A204.1 (cell line): ENCODE measurements at regions not wholly inside any gene's neighbourhood (a gene's known extent, or its start where the extent isn't known, plus 50 kb on each side); places are given as distances from the start of the nearest gene placed in this dataset.
A peak's percentile ranks its signal among the peaks of the same experiment; 100 is the strongest.
"Not testable (repeated sequence)": the region's sequence is repeated elsewhere in the genome, so short reads cannot be mapped to it uniquely, and the experiment has no call there.

Experiments
- FAIRE-seq: peaks from 2 replicates; lab custom pipeline; 2012; peaks lifted over from hg19 to GRCh38; lab: Jason Lieb, UNC

DNA sequence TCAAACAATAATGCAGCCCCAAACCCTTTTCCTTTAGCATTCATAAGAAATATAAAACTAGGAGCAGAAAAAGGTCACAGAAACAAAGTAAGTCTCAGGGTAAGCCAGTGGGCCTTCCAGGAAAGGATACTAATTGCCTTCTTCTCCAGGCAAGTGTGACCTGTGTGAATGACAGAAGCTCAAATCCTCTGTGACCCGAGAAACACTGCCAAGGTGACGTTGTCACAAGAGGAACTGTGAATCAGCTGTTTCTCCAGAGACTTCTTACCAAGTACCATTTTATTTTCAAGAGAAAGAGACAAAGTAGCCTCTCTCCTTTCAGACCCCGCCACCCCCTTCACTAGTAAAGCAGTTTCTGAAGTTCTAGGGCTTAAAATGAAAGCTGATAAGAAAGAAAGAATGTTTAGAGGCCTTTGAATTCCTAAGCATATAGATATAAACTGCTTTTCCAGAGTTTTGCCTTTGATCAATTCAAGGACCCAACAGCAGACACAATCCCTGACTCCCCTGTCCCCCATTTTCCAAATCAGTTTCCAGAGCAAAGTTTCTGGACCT is 155.6 kb downstream of the NUF2 start:
- no peak for FAIRE-seq

DNA sequence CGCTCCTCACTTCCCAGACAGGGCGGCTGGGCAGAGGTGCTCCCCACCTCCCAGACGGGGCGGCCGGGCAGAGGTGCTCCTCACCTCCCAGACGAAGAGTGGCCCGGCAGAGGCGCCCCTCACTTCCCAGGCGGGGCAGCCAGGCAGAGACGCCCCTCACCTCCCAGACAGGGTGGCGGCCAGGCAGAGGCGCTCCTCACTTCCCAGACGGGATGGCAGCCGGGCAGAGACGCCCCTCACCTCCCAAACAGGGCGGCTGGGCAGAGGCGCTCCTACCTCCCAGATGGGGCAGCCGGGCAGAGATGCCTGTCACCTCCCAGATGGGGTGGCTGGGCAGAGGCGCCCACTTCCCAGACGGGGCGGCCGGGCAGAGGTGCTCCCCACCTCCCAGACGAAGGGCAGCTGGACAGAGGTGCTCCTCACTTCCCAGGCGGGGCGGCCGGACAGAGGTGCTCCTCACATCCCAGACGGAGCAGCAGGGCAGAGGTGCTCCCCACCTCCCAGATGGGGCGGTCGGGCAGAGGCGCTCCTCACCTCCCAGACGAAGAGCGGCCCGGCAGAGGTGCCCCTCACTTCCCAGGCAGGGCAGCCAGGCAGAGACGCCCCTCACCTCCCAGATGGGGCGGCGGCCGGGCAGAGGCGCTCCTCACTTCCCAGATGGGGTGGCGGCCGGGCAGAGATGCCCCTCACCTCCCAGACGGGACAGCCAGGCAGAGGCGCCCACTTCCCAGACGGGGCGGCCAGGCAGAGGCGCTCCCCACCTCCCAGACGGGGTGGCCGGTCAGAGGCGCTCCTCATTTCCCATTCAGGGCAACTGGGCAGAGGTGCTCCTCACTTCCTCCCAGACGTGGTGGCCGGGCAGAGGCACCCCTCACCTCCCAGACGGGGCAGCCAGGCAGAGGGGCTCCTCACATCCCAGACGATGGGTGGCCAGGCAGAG is 176.9 kb downstream of the NUF2 start:
- not testable (repeated sequence) for FAIRE-seq

DNA sequence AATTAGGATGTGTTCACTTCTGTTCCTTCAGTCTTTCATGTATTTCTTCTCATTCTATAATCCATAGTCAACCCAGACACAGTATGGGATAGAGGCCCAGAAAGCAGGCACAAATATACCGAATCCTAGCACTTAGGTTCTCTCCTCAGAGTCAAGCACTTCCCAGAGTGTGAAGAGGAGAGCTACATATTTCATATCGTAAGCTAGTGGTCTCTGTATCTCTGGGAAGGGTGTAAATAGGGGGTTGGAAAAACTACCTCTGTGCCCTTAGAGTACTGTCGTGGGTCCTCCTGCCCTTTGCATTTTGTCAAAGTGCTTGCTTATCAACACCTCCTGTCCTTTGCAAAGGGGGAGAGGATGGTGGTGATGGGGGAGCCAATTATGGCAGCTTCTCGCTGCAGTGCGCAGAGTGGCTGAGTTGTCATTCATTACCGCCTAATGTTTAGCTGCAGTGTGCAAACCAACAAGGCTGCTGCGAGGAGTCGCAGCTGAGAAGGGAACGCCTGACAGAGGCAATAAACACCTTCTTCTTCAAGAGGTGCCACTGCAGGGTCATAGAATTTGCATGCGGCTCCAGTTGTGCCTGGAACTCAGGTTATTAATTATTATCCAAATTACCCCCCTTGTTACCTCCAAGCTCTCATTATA is 182.7 kb downstream of the NUF2 start:
- no peak for FAIRE-seq

DNA sequence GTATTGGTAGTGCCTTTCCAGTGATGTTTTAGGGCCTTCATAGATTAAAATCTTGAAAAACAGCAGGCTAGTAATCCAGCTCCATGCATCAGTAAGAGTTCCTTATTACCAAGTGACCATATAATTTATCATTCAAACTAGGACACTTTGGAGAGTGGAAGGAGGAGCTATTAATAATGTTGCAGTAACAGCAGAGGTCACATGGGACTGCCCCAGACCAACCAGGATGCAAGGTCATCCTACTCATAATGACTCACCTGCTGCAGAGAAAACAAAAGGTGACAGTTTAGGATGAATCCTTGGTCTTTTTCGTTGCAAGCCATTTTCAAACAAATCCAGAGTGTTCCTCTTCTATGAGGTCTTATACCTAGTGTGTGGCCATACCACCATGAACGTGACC is 187.4 kb downstream of the NUF2 start:
- no peak for FAIRE-seq

DNA sequence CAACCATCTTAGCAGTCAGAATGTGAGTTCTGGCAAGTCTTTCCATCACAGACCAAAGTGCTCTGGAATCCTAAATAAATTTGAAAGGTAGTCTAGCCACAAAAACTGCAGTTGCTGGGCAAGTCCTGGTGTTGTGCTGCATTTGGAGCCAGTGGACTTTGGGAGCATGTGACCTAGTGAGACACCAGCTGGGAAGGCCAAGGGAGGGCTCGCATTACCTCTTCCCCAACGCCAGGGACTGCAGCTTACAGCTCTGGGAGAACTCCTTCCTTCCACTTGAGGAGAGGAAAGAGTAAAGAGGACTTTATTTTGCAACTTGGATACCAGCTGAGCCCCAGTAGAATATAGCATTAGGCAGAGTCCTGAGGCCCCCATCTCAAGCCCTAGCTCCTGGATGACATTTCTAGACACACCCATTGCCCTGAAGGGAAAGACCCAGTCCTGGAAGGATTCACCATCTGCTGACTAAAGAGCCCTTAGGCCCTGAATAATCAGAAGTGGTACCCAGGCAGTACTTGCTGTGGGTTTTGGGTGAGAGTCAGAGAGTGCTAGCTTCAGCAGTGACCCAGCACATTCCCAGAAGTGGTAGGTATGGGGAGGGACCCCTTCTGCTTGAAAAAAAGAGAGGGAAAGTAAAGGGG is 190.7 kb downstream of the NUF2 start:
- no peak for FAIRE-seq

DNA sequence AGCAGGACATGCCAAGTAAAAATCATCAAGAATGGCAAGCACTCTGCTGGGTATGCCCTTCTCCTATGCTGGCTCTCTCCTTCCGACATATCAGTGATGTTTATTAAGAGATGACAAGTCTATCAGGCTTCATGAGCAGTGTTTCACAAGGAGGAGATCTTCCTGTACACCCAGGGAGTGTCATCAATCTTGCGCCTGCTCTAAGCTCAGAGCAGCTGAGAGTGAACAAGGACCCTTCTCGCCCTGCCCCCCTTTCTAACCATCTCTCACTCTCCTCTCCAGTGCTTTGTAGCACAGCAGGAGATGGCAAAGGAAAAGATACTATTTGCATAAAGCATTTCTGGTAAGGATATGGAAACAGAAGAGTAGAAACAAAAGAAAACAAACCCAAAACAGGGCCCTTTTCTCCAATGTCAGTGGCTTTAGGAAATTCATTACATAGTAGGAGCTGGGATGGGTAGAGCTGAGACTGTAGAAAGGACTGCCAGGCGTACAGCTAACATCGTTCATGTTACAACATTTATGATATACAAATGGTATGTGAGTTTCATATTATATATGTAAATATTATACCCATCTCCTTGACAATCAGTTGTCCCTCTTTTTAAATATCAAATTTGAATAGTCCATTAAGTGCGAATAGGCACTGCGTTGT is 201.7 kb downstream of the NUF2 start:
- no peak for FAIRE-seq

DNA sequence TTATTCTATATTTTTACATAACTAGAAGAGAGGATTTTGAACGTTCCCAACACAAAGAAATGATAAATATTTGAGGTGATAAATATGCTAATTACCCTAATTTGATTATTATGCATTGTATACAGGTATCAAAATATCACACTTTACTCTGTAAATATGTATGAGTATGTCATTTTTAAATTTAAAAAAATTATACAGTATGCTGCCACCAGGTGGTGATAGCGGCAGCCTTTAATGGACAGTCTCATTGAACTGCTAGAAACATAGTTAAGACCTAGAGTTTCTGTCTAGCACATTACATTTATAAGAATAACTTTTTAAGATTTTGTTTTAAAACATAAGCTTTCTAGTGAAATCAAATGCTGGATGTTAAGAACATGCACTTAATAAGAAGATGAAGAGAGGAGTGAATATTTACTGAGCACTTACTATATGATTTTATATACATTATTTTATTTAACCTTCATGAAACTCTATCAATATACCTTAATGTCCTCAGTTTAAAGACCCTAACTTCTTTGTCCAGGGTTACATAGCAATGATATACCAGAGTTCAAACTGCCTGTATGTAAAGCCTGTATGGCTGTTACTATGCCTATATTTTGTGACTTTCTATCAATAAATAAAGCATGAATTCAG is 207.1 kb downstream of the NUF2 start:
- peak; percentile 98 for FAIRE-seq

DNA sequence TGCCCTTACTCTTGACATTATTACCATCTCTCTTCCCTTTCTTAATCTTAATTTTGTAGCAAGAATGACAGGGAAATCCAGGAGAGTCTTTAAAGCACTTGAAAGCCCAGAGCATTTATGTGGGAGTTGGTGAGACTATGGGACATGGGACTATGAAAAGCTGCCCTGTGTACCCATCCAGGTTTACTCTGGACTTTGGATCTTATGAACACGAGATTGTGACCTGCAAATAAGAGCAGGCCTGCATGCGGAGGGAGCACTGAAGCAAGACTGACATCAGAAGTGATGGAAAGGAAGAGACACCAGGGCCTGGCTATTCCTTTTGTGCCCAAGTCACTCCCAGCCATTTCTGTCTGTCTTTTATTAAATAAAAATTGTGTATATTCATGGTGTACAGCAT is 209.6 kb downstream of the NUF2 start:
- no peak for FAIRE-seq

DNA sequence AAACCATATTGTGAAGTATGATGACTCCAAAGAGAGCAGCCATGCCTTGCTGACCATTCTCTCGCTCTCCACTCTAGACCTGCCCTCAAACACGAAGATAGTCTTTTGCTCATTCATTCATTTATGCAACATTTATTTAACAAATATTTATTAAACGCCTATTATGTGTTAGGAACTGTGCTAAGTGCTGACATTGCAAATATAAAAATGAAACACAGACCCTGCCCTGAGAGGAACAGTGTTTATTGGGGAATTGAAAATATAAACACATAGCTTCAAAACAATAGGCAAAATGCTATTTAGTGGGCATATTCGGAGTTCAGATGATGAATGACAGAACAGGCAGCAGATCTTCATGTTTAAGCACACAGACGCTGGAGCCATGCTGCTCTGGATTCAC is 213.6 kb downstream of the NUF2 start:
- no peak for FAIRE-seq

DNA sequence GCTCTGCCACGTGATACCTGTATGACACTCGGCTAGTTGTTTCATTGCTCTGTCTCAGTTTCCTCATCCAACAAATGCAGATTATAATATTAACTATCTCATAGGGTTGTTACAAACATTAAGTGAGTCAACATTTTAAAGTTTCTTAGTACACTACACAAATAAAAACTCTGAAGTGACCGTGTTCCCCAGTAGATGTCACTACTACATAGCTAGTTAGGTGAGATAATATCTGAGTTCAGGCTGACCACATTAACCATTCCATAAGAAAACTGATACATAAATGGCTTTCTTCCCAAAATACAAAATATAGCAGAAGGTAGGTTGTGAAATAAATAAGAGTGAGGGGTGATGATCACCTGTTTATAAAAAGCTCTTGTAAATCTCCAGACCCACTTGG is 214.1 kb downstream of the NUF2 start:
- peak; percentile 93 for FAIRE-seq

DNA sequence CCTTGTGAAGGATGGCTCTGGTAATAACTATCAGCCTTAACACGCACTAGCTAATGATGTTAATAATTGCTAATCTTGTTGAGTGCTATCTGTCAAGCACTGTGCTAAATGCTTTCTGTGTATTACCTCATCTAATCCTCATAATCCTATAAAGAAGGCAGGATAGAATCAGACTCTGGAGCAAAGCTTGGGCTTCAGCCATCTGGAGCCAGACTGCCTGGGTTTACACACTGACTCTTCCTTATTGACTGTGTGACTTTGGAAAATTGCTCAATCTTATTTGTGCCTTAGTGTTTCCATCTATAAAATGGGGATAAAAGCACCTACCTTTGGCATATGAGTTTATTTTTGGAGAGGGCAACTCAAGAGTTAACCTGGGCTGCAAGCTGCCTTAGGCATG is 216.1 kb downstream of the NUF2 start:
- FAIRE-seq, result no peak

DNA sequence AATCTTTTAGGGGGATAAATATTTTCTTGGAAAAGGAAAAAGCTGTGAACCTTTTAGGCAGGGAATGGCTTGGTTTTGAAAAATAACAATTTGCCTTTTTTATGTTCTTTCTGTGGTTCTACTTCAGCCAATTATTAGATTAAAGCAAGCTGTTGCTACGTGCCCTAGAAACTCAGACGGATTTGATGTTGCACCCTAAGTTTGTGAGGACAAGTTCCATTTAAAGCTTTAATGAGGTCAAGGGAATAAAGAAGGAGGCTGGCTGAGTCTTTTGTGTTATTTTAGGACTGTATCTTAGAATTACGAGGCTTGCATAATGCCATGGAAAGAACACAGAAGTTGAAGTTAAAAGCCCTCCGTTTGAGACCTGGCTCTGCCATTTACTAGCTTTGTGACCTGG is 216.9 kb downstream of the NUF2 start:
- FAIRE-seq, result no peak

DNA sequence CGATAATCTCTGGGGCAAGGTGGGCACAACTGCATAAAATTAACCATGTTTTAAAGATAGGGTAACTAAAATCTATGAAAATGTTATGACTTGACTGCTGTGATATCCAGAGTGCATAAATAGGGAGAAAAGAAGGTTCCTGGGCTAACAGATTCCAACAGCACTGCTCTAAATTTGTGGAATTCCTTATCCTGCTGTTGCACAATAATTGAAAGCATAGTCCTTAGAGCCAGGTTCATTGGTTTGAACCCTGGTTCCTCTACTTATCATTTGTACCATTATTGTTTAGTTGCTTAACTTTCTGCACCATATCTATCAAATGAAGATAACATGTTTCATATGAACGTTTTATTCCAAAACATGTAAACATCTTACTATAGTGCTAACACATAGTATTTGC is 219.0 kb downstream of the NUF2 start:
- FAIRE-seq, result no peak

DNA sequence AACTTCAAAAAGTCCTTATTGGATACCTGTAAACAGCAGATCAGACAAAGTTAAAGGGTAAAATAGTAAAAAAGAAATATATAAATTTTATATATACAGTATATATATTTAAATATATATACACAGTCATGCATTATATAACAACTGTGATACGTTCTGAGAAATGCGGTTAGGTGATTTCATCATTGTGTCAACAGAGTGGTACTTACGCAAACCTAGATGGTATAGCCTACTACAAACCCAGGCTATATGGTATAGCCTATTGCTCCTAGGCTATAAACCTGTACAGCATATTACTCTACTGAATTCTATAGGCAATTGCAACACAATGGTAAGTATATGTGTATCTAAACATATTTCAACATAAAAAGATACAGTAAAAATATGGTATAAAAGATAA is 222.7 kb downstream of the NUF2 start:
- no peak for FAIRE-seq

DNA sequence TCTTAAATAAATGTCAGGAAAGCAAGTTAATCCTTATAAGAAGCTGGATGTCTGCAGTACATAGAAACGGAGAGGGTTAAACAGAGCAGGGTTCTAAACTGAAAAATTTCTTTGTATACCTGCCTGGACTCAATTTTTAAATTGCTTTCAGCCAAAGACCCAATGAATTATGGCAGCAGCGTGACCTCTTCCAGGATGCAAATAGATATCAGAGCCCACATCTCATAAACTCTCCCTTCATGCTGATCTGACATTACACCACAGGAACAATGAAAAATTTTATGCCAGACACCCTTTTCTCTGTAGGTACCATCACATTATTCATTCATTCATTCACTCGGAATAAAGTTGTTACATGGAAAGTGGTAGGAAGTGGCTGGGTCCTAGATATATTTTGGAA is 236.4 kb downstream of the NUF2 start:
- no peak for FAIRE-seq

DNA sequence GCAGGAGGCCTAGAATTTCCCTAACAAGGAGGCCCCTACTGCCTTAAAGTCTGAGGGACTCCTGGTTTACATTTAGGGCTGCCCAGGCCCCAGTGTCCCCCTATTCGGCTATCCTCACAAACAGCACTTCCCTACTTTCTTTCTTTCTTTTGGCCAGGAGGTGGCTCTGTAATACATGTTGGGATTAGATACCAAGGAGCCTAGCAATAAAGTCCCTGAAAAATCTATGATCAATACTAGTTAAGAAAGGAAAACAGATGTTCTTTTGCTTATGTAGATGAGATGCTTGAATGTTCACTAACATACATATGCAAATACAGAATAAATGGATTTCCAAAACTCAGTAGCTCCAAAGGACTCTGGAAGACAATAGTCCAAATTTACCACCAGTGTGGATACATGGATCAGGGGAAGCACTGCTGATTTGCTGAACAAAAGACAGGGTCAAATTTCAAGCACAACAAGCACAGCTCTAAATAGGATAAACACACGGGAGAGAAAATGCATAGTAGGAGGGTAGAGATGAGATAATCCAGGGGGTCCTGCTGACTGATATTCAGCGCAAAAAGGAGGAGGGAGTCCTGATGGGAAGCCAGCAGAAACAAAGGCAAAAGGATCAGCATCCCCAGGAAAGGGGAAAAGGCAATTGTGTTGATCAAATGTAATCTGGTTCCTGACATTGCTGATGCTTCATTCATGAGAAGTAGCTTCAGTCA is 240.0 kb downstream of the NUF2 start:
- no peak for FAIRE-seq

DNA sequence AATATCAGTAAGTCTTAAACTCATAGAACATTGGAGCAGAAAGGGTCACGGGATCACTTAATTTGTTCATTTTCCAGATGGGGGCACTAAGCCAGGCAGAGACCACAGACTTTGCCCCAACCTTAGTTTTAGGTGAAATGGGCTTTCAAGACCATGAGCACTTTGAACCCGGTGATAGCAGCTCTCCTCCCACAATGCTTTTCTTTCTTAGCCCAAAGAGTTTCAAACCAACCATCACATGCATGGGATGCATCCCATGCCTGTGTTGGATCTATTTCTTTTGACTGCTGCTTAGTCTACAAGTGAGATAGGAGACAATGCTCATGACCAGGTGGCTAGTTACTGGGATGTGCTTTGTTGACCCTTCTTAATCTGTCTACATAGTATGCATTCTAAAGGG is 240.6 kb downstream of the NUF2 start:
- FAIRE-seq, result no peak

DNA sequence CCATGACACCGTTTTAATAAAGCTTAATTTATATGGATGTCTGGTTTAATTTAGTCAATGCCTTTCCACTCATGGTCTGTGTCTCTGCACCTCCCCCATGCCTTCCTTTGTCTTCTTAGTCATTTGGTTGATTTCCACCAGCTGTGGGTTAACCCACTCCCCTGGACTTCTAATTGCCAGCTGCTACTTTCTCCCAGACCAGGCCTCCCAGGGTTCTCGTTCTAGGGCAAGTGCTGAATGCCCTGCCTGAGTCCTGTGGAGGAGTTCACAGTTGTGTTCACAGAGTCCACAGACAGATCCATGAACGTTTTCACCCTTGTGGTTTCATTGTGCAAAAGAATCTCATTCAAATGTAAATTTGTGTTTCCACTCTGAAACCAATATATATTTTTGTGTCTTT is 243.4 kb downstream of the NUF2 start:
- no peak for FAIRE-seq

DNA sequence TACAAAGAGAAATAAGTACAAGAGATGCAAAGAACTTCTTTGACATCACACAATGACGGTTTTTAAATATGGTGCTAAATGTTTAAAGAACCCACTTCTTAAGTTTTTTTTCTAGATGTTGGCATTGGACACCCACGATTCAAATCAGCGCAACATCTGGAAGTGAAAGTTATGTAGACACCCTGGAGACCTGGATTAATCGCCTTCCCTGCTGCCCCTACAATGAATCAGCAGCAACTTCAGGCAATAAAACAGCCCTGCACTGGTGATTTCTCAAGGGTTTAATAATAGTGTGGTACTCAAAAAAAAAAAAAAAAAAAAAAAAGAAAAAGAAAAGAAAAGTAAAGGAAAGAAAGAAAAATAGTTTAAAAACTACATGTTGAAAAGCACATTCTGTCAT is 248.3 kb downstream of the NUF2 start:
- no peak for FAIRE-seq

DNA sequence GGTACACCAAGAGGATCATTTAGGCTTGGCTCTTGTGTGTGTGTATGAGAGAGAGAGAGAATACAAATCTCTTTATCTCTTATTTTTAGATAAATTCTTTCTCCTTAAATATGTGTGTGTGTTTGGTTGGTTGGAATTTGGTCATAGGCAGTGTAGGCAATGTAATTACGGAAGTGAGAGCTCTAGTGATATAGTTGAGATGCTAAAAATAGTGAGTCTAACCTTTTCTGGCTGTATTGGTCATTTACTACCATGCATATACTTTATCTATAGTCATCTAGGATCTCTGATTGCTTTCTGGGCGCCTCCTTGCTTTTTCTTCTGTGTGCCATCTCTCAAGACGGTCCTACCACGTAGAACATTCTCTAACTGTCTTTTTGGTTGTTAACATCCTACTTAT is 250.2 kb downstream of the NUF2 start:
- FAIRE-seq, result no peak

DNA sequence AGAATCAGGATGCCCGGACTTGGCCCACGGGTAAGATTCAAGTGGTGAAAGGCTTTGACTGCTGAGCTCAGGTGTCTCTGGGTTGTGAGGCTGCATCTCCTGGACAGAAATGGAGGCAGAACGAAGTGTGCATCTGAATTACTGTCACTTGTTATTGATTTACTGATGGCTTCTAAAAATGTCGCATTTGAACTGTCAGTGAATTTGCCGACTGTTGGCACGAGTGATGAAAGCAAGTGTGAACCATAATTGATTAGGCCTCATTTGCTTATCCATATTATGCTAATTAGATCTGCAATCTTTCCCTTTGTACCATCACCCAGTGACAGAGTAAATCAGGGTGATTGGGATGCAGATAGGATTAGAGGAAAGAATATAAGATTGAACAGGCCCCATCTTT is 252.4 kb downstream of the NUF2 start:
- no peak for FAIRE-seq
